Loucy (cell line): ENCODE measurements at regions not wholly inside any gene's neighbourhood (a gene's known extent, or its start where the extent isn't known, plus 50 kb on each side); places are given as distances from the start of the nearest gene placed in this dataset.

Experiments used
- H2AFZ ChIP-seq: fragments of 200-600 bp; sonication (generic); 2 replicates; pipeline ENCODE4 v1.6.0; 2016; ENCODE audit warnings: antibody characterized with exemption, mild to moderate bottlenecking, low read length, moderate library complexity
- H3F3A ChIP-seq: fragments of 200-600 bp; 2 replicates; pipeline ENCODE4 v1.6.0; 2016; ENCODE audit warnings: antibody characterized with exemption, low read depth, mild to moderate bottlenecking
- H3K27me3 ChIP-seq: fragments of 200-600 bp; sonication (generic); 2 replicates; pipeline ENCODE4 v1.6.1; 2014; ENCODE audit warnings: low read length, mild to moderate bottlenecking; ENCODE audit not compliant: insufficient read depth, poor library complexity, severe bottlenecking
- H3K36me3 ChIP-seq: fragments of 200-600 bp; sonication (generic); 2 replicates; pipeline ENCODE4 v1.6.1; 2016; ENCODE audit warnings: low read length; ENCODE audit not compliant: insufficient read depth
- H3K4me1 ChIP-seq: fragments of 200-600 bp; sonication (generic); 2 replicates; pipeline ENCODE4 v1.5.1; 2014; ENCODE audit warnings: low read length, mild to moderate bottlenecking; ENCODE audit not compliant: insufficient read depth, poor library complexity, severe bottlenecking
- H3K4me2 ChIP-seq: fragments of 200-600 bp; sonication (generic); 2 replicates; pipeline ENCODE4 v1.6.0; 2014; ENCODE audit warnings: antibody characterized with exemption, low read length, low read depth, mild to moderate bottlenecking; ENCODE audit not compliant: poor library complexity, severe bottlenecking
- H3K4me3 ChIP-seq: fragments of 200-600 bp; sonication (generic); 2 replicates; pipeline ENCODE4 v1.5.1; 2014; ENCODE audit warnings: low read length, mild to moderate bottlenecking, mixed read lengths; ENCODE audit not compliant: poor library complexity, severe bottlenecking
- H3K79me2 ChIP-seq: fragments of 200-600 bp; sonication (generic); 2 replicates; pipeline ENCODE4 v1.6.1; 2014; ENCODE audit warnings: low read length; ENCODE audit not compliant: insufficient read depth
- H3K9ac ChIP-seq: fragments of 200-600 bp; sonication (generic); 2 replicates; pipeline ENCODE4 v1.6.0; 2014; ENCODE audit warnings: mild to moderate bottlenecking, low read depth, low read length, moderate library complexity; ENCODE audit not compliant: poor library complexity, severe bottlenecking
- H3K9me2 ChIP-seq: fragments of 200-600 bp; sonication (generic); replicated peaks from 2 replicates; pipeline ENCODE4 v1.6.1; 2016; ENCODE audit warnings: low read depth, low read length, mixed read lengths
- H3K9me3 ChIP-seq: fragments of 200-600 bp; sonication (generic); 2 replicates; pipeline ENCODE4 v1.6.1; 2014; ENCODE audit warnings: mild to moderate bottlenecking, antibody characterized with exemption, low read length, low read depth; ENCODE audit not compliant: insufficient read depth
- H4K20me1 ChIP-seq: fragments of 200-600 bp; sonication (generic); 2 replicates; pipeline ENCODE4 v1.6.0; 2014; ENCODE audit warnings: antibody characterized with exemption, low read length, mild to moderate bottlenecking; ENCODE audit not compliant: insufficient read depth, poor library complexity, severe bottlenecking
- CTCF ChIP-seq: fragments of 200-600 bp; sonication (generic); conservative IDR thresholded peaks from 2 replicates; pipeline ENCODE4 v1.5.1; 2014; ENCODE audit warnings: mild to moderate bottlenecking, antibody characterized with exemption, low read length
- EZH2phosphoT487 ChIP-seq: fragments of 200-600 bp; IDR thresholded peaks from 2 replicates; pipeline ENCODE4 v1.6.1; 2018; ENCODE audit warnings: antibody characterized with exemption, mild to moderate bottlenecking, moderate library complexity, borderline replicate concordance

DNA sequence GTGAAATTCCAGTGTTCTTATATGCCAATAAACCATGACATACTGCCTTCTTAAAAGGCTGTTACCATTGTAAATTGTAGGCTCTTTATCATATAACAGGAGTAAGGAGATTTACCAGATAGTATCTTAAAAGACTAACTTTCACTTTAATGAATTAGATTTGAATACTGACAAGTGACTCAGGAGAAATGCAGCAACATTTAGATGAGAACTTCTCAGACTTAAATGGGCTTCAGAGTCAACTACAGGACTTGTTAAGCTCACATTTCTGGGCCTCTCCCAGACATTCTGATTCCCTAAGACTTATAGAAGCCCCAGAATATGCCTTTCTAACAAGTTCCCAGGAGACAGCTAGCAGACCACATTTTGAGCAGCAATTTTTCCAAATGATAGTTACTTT lies 466.3 kb downstream of the ARL4A start:
- Histone ChIP-seq H3F3A (no peaks in the 10 kb centered on the region), H3K27me3 (no peaks in the 10 kb centered on the region), H3K4me3 (no peak overlapping the region), H3K79me2 (no peaks in the 10 kb centered on the region), H3K9me2 (no peaks in the 10 kb centered on the region), H2AFZ (no peak overlapping the region), H4K20me1 (no peaks in the 10 kb centered on the region), H3K36me3 (no peaks in the 10 kb centered on the region), H3K9ac (no peak overlapping the region), H3K4me1 (no peaks in the 10 kb centered on the region), H3K9me3 (no peaks in the 10 kb centered on the region), H3K4me2 (no peak overlapping the region)
- TF ChIP-seq CTCF (no peak), EZH2phosphoT487 (no peak)

DNA sequence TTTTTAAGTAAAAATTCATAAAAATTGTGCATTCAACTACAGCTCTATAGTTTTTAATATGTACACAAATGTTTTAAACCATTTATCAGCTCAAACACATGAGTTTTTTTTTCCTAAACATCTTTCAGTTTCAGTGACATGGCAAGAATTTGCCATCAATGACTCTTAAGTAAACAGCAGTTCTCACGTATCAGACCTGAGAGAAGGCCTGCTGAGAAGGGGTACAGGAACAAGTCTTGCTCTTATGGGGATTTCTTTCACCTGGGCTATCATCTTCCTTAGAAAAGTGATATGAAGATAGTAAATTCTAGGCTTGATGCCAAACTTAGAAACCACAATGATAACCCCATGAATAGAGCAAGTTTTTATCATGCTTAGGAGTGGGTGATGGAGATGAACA lies 467.8 kb downstream of the ARL4A start:
- Histone ChIP-seq H3K4me1 (no peaks in the 10 kb centered on the region), H3K9ac (no peak overlapping the region), H3F3A (no peaks in the 10 kb centered on the region), H3K36me3 (no peaks in the 10 kb centered on the region), H2AFZ (no peak overlapping the region), H4K20me1 (no peaks in the 10 kb centered on the region), H3K9me2 (no peaks in the 10 kb centered on the region), H3K27me3 (no peaks in the 10 kb centered on the region), H3K9me3 (no peaks in the 10 kb centered on the region), H3K4me2 (no peak overlapping the region), H3K4me3 (no peak overlapping the region), H3K79me2 (no peaks in the 10 kb centered on the region)
- no peak for TF ChIP-seq CTCF
- no peak for TF ChIP-seq EZH2phosphoT487

- Histone ChIP-seq H3K4me2 (no peak overlapping the region), H3K27me3 (no peaks in the 10 kb centered on the region), H2AFZ (no peak overlapping the region), H3K4me3 (no peak overlapping the region), H3K9me3 (no peaks in the 10 kb centered on the region), H3K36me3 (no peaks in the 10 kb centered on the region), H3F3A (no peaks in the 10 kb centered on the region), H3K9me2 (no peaks in the 10 kb centered on the region), H3K79me2 (no peaks in the 10 kb centered on the region), H3K4me1 (no peaks in the 10 kb centered on the region), H4K20me1 (no peaks in the 10 kb centered on the region), H3K9ac (no peak overlapping the region)
- TF ChIP-seq EZH2phosphoT487: no peak
- TF ChIP-seq CTCF: no peak
Observed at GRCh38 chr7:13159003-13159402, 471.6 kb downstream of the ARL4A start.
